ENCODE measurements at regions not wholly inside any gene's neighbourhood (a gene's known extent, or its start where the extent isn't known, plus 50 kb on each side); places are given as distances from the start of the nearest gene placed in this dataset.

DNA sequence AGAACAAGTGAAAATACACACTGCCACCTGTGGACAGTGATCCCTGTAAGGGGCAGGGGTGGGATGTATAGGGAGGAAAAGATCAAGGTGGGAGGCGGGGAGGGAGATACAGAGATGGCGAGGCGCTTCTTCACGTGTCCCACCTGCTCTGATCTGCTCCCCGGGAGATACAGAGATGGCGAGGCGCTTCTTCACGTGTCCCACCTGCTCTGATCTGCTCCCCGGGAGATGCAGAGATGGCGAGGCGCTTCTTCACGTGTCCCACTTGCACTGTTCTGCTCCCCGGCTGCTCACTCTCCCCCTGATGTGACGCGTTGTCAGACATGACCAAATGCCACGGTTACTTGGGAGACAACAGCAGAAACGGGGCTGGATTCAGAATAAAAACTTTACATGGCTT is 308.3 kb upstream of the SHH start:
- no peak for TF ChIP-seq FOXM1 (IDR thresholded peaks at IDR 0.05; ENCODE audit: borderline replicate concordance, low read depth)
- TF ChIP-seq RAD21 (IDR thresholded peaks at IDR 0.05; ENCODE audit: low read depth) = no peak
- TF ChIP-seq EGR1 (IDR thresholded peaks at IDR 0.05) = no peak
- TF ChIP-seq CEBPB (IDR thresholded peaks at IDR 0.05) = no peak
- TF ChIP-seq, protein P1, sequence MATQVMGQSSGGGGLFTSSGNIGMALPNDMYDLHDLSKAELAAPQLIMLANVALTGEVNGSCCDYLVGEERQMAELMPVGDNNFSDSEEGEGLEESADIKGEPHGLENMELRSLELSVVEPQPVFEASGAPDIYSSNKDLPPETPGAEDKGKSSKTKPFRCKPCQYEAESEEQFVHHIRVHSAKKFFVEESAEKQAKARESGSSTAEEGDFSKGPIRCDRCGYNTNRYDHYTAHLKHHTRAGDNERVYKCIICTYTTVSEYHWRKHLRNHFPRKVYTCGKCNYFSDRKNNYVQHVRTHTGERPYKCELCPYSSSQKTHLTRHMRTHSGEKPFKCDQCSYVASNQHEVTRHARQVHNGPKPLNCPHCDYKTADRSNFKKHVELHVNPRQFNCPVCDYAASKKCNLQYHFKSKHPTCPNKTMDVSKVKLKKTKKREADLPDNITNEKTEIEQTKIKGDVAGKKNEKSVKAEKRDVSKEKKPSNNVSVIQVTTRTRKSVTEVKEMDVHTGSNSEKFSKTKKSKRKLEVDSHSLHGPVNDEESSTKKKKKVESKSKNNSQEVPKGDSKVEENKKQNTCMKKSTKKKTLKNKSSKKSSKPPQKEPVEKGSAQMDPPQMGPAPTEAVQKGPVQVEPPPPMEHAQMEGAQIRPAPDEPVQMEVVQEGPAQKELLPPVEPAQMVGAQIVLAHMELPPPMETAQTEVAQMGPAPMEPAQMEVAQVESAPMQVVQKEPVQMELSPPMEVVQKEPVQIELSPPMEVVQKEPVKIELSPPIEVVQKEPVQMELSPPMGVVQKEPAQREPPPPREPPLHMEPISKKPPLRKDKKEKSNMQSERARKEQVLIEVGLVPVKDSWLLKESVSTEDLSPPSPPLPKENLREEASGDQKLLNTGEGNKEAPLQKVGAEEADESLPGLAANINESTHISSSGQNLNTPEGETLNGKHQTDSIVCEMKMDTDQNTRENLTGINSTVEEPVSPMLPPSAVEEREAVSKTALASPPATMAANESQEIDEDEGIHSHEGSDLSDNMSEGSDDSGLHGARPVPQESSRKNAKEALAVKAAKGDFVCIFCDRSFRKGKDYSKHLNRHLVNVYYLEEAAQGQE (IDR thresholded peaks at IDR 0.05; ENCODE audit: low read depth) = no peak
- TF ChIP-seq EP300 (IDR thresholded peaks at IDR 0.05; ENCODE audit: borderline replicate concordance) = no peak
- TF ChIP-seq MAX (IDR thresholded peaks at IDR 0.05) = no peak
- no peak for TF ChIP-seq ZBTB7A (IDR thresholded peaks at IDR 0.05; ENCODE audit: low read depth)
- TF ChIP-seq YY1 (IDR thresholded peaks at IDR 0.05; ENCODE audit: low read depth) = no peak
- TF ChIP-seq TAF1 (IDR thresholded peaks at IDR 0.05; ENCODE audit: low read depth) = no peak
- TF ChIP-seq NFIC (IDR thresholded peaks at IDR 0.05) = no peak
- no peak for TF ChIP-seq CREB1 (IDR thresholded peaks at IDR 0.05; ENCODE audit: low read depth)
- TF ChIP-seq TEAD4 (IDR thresholded peaks at IDR 0.05) = no peak

Measured in Ishikawa (cell line).